ENCODE measurements at regions not wholly inside any gene's neighbourhood (a gene's known extent, or its start where the extent isn't known, plus 50 kb on each side); places are given as distances from the start of the nearest gene placed in this dataset.

- no peak for DNase-seq (ENCODE audit: low read depth in 2 of 2, low spot score in 1 of 2)
Measured at GRCh38 chr17:27240086-27240801, 53.7 kb upstream of the WSB1 start.

- DNase-seq (ENCODE audit: low read depth in 2 of 2, low spot score in 1 of 2): no peak
Measured at GRCh38 chr17:27240802-27241155, 53.1 kb upstream of the WSB1 start.

- DNase-seq (ENCODE audit: low read depth in 2 of 2, low spot score in 1 of 2): no peak
Measured at GRCh38 chr17:27241346-27241946, 52.5 kb upstream of the WSB1 start.

- no peak for DNase-seq (ENCODE audit: low read depth in 2 of 2, low spot score in 1 of 2)
Measured at GRCh38 chr17:27242951-27243350, 51.0 kb upstream of the WSB1 start.

- no peak for DNase-seq (ENCODE audit: low read depth in 2 of 2, low spot score in 1 of 2)
Measured at GRCh38 chr17:27244011-27244410, 49.9 kb upstream of the WSB1 start.
